DMS153 treated with DMSO at 0.1 percent for 48 hours (cell line): ENCODE measurements at regions not wholly inside any gene's neighbourhood (a gene's known extent, or its start where the extent isn't known, plus 50 kb on each side); places are given as distances from the start of the nearest gene placed in this dataset.

Experiments
- DNase-seq: peaks from one replicate; lab custom pipeline; 2025; ENCODE audit not compliant: unreplicated experiment; lab: John Stamatoyannopoulos, UW

DNA sequence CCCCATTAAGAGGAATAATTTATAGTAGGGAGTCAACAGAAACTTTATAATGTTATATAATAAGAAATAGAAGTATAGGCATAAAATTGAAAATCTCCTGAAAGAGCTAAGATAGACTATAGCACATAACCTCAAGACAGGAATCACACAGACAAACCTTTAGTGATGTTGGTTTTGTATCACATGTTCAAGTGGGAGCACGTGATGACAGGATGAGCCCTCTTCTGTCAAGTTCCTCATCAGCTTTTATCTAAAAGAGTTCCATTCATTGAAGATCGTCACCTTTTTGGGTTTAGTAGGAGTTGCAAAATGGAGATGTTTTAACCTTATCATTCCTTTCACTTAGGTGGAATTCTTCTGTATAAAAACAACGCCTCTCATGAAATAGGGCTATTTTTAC, 127.0 kb downstream of the MCHR2 start:
- no peak for DNase-seq

DNA sequence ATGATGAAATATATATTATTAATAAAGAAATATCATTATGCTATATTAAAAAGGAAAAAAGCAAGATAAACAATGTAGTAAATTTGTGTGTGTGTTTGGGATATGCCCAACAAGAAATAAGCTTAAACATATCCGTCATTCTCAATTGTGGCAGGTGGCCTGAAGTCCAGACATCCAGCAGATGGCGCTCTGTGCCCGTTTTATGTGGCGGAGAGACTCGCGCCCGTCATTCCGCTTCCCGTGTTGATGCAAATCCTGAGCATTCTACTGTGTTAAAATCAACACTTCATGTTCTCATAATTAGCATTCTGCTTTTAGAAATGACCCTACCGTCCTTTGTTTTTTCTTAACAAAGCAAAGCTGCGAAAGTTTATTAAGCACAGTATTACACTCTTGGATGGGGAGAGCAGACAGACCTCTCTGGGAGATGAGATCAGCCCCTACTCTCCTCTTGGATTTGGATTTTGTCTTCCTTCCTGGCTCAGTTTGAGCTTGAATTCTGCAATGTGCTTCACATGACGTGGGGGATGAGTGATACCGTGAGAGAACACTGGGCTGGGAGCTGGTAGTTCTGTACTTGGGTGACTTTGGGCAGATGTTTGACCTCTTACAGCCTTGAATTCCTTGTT, 125.8 kb downstream of the MCHR2 start:
- peak; percentile 75 for DNase-seq
